Activated CD4-positive, alpha-beta memory T cell treated with anti-CD3 and anti-CD28 coated beads, Interleukin-2, amount 10 ng/mL, durations not matched to agents 7 days and 5 days (primary cell): ENCODE measurements at regions not wholly inside any gene's neighbourhood (a gene's known extent, or its start where the extent isn't known, plus 50 kb on each side); places are given as distances from the start of the nearest gene placed in this dataset.

ENCODE experiments used
- CTCF ChIA-PET: fragments of 350-600 bp; sonication (Branson Sonifier 250); formaldehyde crosslinking; loops from one replicate; lab custom pipeline; 2021; ENCODE audit warnings: antibody characterized with exemption, inconsistent platforms; lab: Charles Lee
- POLR2A ChIA-PET: fragments of 350-600 bp; sonication (Branson Sonifier 250); formaldehyde crosslinking; loops from one replicate; lab custom pipeline; 2021; ENCODE audit warnings: antibody characterized with exemption; lab: Charles Lee
- DNase-seq: peaks from one replicate; pipeline ENCODE4 v3.0.0-alpha.2; 2020
- H3K27ac Mint-ChIP-seq: one replicate; pipeline ENCODE4 v1.8.0; 2021; ENCODE audit warnings: mild to moderate bottlenecking, mixed read lengths
- H3K27me3 Mint-ChIP-seq: one replicate; pipeline ENCODE4 v1.8.0; 2021; ENCODE audit warnings: mixed read lengths
- H3K36me3 Mint-ChIP-seq: one replicate; pipeline ENCODE4 v1.8.0; 2021; ENCODE audit warnings: low read depth, mixed read lengths
- H3K4me1 Mint-ChIP-seq: one replicate; pipeline ENCODE4 v1.8.0; 2021; ENCODE audit warnings: mixed read lengths
- H3K4me3 Mint-ChIP-seq: one replicate; pipeline ENCODE4 v1.8.0; 2021; ENCODE audit warnings: mild to moderate bottlenecking, mixed read lengths
- H3K9me3 Mint-ChIP-seq: one replicate; pipeline ENCODE4 v1.8.0; 2021; ENCODE audit warnings: mixed read lengths

- Mint-ChIP-seq H3K4me3 (no peak overlapping the region), H3K27ac (no peak overlapping the region), H3K9me3 (peaks cover 2% of the 10 kb centered on the region), H3K4me1 (no peaks in the 10 kb centered on the region), H3K27me3 (no peaks in the 10 kb centered on the region), H3K36me3 (no peaks in the 10 kb centered on the region)
- POLR2A ChIA-PET = no interaction called here
- CTCF ChIA-PET = no interaction called here
- no peak for DNase-seq
Measured at GRCh38 chr13:58804832-58805231, 1173.3 kb downstream of the PCDH17 start.

- DNase-seq = no peak
- H3K9me3 Mint-ChIP-seq = peaks cover 2% of the 10 kb centered on the region
- H3K4me1 Mint-ChIP-seq = no peaks in the 10 kb centered on the region
- H3K27ac Mint-ChIP-seq = no peak overlapping the region
- H3K4me3 Mint-ChIP-seq = no peak overlapping the region
- H3K36me3 Mint-ChIP-seq = no peaks in the 10 kb centered on the region
- POLR2A ChIA-PET = no interaction called here
- CTCF ChIA-PET = no interaction called here
- H3K27me3 Mint-ChIP-seq = no peaks in the 10 kb centered on the region
Measured at GRCh38 chr13:58806401-58806800, 1174.9 kb downstream of the PCDH17 start.

DNA sequence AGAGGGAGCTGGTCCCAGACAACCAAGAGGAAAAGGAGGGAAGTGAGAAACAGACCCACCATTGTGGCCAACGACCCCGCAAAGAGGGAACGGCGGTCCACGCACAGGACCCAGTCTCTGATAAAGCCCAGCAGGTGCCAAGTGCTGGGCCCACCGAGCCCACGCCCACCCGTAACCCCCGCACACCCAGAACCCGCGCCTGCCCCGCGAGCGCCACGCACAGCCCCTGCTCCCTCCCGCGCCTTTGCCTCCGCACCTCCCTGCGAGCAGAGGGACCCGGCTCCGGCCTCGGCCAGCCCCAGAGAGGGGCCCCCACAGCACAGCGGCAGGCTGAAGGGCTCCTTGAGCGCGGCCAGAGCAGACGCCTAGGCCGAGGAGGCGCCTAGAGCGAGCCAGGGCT, 1192.2 kb downstream of the PCDH17 start:
- ChIA-PET POLR2A (no interaction called here), CTCF (no interaction called here)
- DNase-seq = no peak
- H3K27ac Mint-ChIP-seq = no peak overlapping the region
- H3K9me3 Mint-ChIP-seq = peaks cover 7% of the 10 kb centered on the region
- no peaks in the 10 kb centered on the region for H3K27me3 Mint-ChIP-seq
- H3K4me3 Mint-ChIP-seq = no peak overlapping the region
- no peaks in the 10 kb centered on the region for H3K4me1 Mint-ChIP-seq
- H3K36me3 Mint-ChIP-seq = no peaks in the 10 kb centered on the region

- ChIA-PET POLR2A (no interaction called here), CTCF (no interaction called here)
- H3K4me3 Mint-ChIP-seq = no peak overlapping the region
- peaks cover 5% of the 10 kb centered on the region for H3K9me3 Mint-ChIP-seq
- H3K36me3 Mint-ChIP-seq = no peaks in the 10 kb centered on the region
- no peaks in the 10 kb centered on the region for H3K4me1 Mint-ChIP-seq
- DNase-seq = no peak
- no peaks in the 10 kb centered on the region for H3K27me3 Mint-ChIP-seq
- H3K27ac Mint-ChIP-seq = no peak overlapping the region
Measured at GRCh38 chr13:58827904-58828303, 1196.4 kb downstream of the PCDH17 start.

DNA sequence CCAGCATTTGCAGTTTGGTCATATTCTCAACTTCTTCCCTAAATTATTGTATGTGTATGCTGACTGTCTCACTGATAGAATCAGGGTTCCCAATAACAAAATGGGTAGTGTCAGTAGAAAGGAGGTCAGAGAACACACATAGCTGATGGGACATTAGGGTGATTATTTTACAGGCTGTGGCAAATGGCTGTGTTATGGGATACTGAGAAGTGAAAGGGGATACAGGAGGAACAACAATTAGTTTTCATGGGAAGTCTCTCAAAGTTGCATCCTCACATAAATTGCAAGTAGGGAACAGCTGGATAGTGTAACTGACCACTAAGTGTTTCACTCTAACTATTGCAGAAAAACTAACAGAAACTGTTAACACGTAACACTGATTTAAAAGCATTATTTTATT, 1199.3 kb downstream of the PCDH17 start:
- no peak for DNase-seq
- ChIA-PET POLR2A (no interaction called here), CTCF (no interaction called here)
- Mint-ChIP-seq H3K27ac (no peak overlapping the region), H3K36me3 (no peaks in the 10 kb centered on the region), H3K4me1 (no peaks in the 10 kb centered on the region), H3K4me3 (no peak overlapping the region), H3K27me3 (no peaks in the 10 kb centered on the region), H3K9me3 (peaks cover 3% of the 10 kb centered on the region)

GRCh38 chr13:58838615-58839014, 1207.1 kb downstream of the PCDH17 start:
- Mint-ChIP-seq H3K4me3 (no peak overlapping the region), H3K9me3 (peaks cover 3% of the 10 kb centered on the region), H3K4me1 (no peaks in the 10 kb centered on the region), H3K27ac (no peak overlapping the region), H3K27me3 (no peaks in the 10 kb centered on the region), H3K36me3 (no peaks in the 10 kb centered on the region)
- POLR2A ChIA-PET = no interaction called here
- DNase-seq = no peak
- CTCF ChIA-PET = no interaction called here

DNA sequence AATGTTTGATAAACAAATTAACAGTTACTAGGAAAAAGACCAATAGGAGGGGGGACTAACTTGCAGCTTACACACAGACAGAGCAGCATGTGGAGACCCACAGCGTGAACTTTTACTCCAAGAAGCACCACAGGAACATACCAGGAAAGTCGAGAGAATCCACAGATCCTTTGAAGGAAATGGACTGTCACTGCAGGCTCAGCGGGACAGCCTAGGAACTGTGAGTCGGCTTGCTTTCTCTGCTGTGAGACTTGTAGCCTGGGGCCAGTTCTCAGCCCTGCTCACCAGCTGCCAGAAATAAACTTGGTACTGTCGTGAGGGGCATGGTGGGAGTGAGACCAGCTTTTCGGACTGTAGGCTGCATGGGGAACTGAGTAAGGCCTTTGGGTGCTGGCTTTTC, 1211.5 kb downstream of the PCDH17 start:
- Mint-ChIP-seq H3K27ac (no peak overlapping the region), H3K27me3 (no peaks in the 10 kb centered on the region), H3K4me3 (no peak overlapping the region), H3K9me3 (peaks cover 3% of the 10 kb centered on the region), H3K36me3 (no peaks in the 10 kb centered on the region), H3K4me1 (no peaks in the 10 kb centered on the region)
- ChIA-PET POLR2A (no interaction called here), CTCF (no interaction called here)
- no peak for DNase-seq

GRCh38 chr13:58843567-58843966, 1212.0 kb downstream of the PCDH17 start:
- Mint-ChIP-seq H3K36me3 (no peaks in the 10 kb centered on the region), H3K4me3 (no peak overlapping the region), H3K27ac (no peak overlapping the region), H3K4me1 (no peaks in the 10 kb centered on the region), H3K9me3 (peaks cover 3% of the 10 kb centered on the region), H3K27me3 (no peaks in the 10 kb centered on the region)
- POLR2A ChIA-PET = no interaction called here
- CTCF ChIA-PET = no interaction called here
- DNase-seq = no peak

GRCh38 chr13:58850161-58850560, 1218.6 kb downstream of the PCDH17 start:
- no peak for DNase-seq
- CTCF ChIA-PET = no interaction called here
- H3K27ac Mint-ChIP-seq = no peak overlapping the region
- H3K4me3 Mint-ChIP-seq = no peak overlapping the region
- no peaks in the 10 kb centered on the region for H3K4me1 Mint-ChIP-seq
- POLR2A ChIA-PET = no interaction called here
- H3K9me3 Mint-ChIP-seq = no peaks in the 10 kb centered on the region
- no peaks in the 10 kb centered on the region for H3K27me3 Mint-ChIP-seq
- H3K36me3 Mint-ChIP-seq = no peaks in the 10 kb centered on the region

DNA sequence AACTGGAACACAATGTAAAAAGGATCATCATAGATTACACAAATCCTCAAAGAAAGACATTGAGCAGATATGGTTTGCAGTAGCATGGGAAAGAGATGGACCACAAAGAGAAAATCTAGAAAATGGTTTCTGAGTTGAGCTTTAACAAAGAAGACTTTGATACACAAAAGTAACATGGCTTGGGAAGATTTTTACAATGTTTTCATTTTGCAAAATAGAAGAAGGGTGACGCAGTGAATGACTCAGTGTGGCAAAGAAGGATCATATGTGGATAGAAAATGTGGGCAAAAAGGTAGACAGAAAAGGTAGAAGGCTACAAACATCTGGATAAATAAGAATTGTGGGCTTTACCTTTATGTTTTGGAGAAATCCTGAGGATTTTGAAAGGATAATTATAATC, 1220.5 kb downstream of the PCDH17 start:
- POLR2A ChIA-PET = no interaction called here
- Mint-ChIP-seq H3K9me3 (no peaks in the 10 kb centered on the region), H3K4me3 (no peak overlapping the region), H3K27ac (no peak overlapping the region), H3K4me1 (no peaks in the 10 kb centered on the region), H3K36me3 (no peaks in the 10 kb centered on the region), H3K27me3 (no peaks in the 10 kb centered on the region)
- CTCF ChIA-PET = no interaction called here
- DNase-seq = no peak

DNA sequence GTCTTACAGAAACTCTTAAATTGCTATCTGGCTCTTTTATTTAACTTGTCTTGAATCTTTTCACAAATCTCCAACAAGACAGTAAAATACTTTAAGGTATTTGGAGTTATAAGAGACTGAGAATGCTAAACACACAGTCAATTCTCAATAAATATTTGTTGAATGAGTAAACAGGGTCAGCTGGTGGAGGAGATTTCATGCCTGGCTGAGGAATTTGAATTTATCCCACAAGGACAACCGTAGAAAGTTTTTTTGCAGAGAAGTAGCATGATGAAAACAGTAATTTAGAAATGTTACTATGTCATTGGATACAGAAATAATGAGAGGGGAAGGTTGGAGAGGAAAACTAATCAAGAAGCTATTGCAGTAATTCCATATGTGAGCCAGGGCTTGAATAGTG, 1223.7 kb downstream of the PCDH17 start:
- H3K36me3 Mint-ChIP-seq = no peaks in the 10 kb centered on the region
- POLR2A ChIA-PET = no interaction called here
- CTCF ChIA-PET = no interaction called here
- H3K27ac Mint-ChIP-seq = no peak overlapping the region
- H3K4me3 Mint-ChIP-seq = no peak overlapping the region
- H3K4me1 Mint-ChIP-seq = no peaks in the 10 kb centered on the region
- H3K27me3 Mint-ChIP-seq = no peaks in the 10 kb centered on the region
- peaks cover 4% of the 10 kb centered on the region for H3K9me3 Mint-ChIP-seq
- DNase-seq = no peak

DNA sequence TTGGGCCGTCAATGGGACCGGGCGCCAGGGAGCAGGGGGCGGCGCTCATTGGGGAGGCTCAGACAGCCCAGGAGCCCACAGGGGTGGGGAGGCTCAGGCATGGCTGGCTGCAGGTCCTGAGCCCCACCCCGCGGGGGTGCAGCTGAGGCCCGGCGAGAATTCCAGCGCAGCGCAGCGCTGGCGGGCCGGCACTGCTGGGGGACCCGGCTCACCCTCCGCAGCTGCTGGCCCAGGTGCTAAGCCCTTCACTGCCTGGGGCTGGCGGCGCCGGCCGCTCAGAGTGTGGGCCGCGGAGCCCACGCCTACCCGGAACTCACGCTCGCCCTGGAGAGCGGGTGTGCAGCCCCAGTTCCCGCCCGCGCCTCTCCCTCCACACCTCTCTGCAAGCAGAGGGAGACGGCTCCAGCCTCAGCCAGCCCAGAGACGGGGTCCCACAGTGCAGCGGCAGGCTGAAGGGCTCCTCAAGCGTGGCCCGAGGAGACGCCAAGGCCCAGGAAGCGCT, 1227.4 kb downstream of the PCDH17 start:
- Mint-ChIP-seq H3K4me3 (no peak overlapping the region), H3K27ac (no peak overlapping the region), H3K36me3 (no peaks in the 10 kb centered on the region), H3K27me3 (no peaks in the 10 kb centered on the region), H3K4me1 (no peaks in the 10 kb centered on the region), H3K9me3 (peaks cover 8% of the 10 kb centered on the region)
- ChIA-PET POLR2A (no interaction called here), CTCF (no interaction called here)
- DNase-seq = no peak

GRCh38 chr13:58865286-58865685, 1233.7 kb downstream of the PCDH17 start:
- Mint-ChIP-seq H3K4me3 (no peak overlapping the region), H3K4me1 (no peaks in the 10 kb centered on the region), H3K36me3 (no peaks in the 10 kb centered on the region), H3K9me3 (peaks cover 6% of the 10 kb centered on the region), H3K27ac (no peak overlapping the region), H3K27me3 (no peaks in the 10 kb centered on the region)
- DNase-seq = no peak
- ChIA-PET CTCF (interaction anchor here (0.7 kb wide), 1 partner anchor 97 kb away, joined by 3 read pairs; no protein-coding TSS in a partner anchor), POLR2A (no interaction called here)

- H3K4me3 Mint-ChIP-seq = no peak overlapping the region
Measured at GRCh38 chr13:58869566-58869965, 1238.0 kb downstream of the PCDH17 start.

More at GRCh38 chr13:58869566-58869965, 1238.0 kb downstream of the PCDH17 start:
- H3K27me3 Mint-ChIP-seq = no peaks in the 10 kb centered on the region
- H3K4me1 Mint-ChIP-seq = no peaks in the 10 kb centered on the region
- POLR2A ChIA-PET = no interaction called here
- no peaks in the 10 kb centered on the region for H3K36me3 Mint-ChIP-seq
- H3K27ac Mint-ChIP-seq = no peak overlapping the region
- CTCF ChIA-PET = no interaction called here
- DNase-seq = no peak
- H3K9me3 Mint-ChIP-seq = peaks cover 2% of the 10 kb centered on the region
